HCT116 (cell line): ENCODE measurements at regions not wholly inside any gene's neighbourhood (a gene's known extent, or its start where the extent isn't known, plus 50 kb on each side); places are given as distances from the start of the nearest gene placed in this dataset.

Experiments
- ATAC-seq: fragments of 200-7000 bp; cut with Tn5 transposase; 2 replicates; pipeline ENCODE4 v1.9.1; 2020; ENCODE audit warnings: mild to moderate bottlenecking, moderate library complexity
- BruUV-seq: library from RNA; stranded (reverse); fragments of 400-500 nt; replicated peaks from 2 replicates; lab custom pipeline; 2021; lab: Mats Ljungman, UMichigan
- CTCF ChIA-PET: fragments of 300-600 bp; sonication (Branson Sonifier 250); formaldehyde crosslinking; loops from one replicate; lab custom pipeline; 2021; ENCODE audit warnings: antibody characterized with exemption; lab: Charles Lee
- POLR2A ChIA-PET: fragments of 300-600, 350-600 bp; sonication (Branson Sonifier 250); formaldehyde crosslinking; loops from one replicate; lab custom pipeline; 2021; ENCODE audit warnings: antibody characterized with exemption; lab: Charles Lee
- RAD21 ChIA-PET, 2 experiments: fragments of 300-600 bp; sonication (Branson Sonifier 250); formaldehyde crosslinking; loops; one replicate each; lab custom pipeline; 2023; ENCODE audit warnings: low total read pairs in 2 of 2; ENCODE audit not compliant: uncharacterized antibody in 2 of 2, unreplicated experiment in 2 of 2, low non-redundant PET in 1 of 2; lab: Charles Lee
- DNase-seq: peaks from one replicate; pipeline ENCODE4 v3.0.0-alpha.2; 2010; ENCODE audit warnings: low read depth, low spot score
- H2AFZ ChIP-seq: fragments of 200-600 bp; shearing (Covaris generic), sonication (generic); 2 replicates; pipeline ENCODE4 v1.6.1; 2017; ENCODE audit warnings: low read depth, mixed run types, mixed read lengths, antibody characterized with exemption, low read length; ENCODE audit not compliant: poor library complexity, severe bottlenecking
- H3K27ac ChIP-seq: 2 replicates; pipeline ENCODE4 v1.5.1; 2012; ENCODE audit warnings: low read depth, low read length
- H3K27me3 ChIP-seq: fragments of 200-600 bp; sonication (generic); 2 replicates; pipeline ENCODE4 v1.6.1; 2016; ENCODE audit warnings: mixed run types, low read length, mixed read lengths; ENCODE audit not compliant: insufficient read depth
- H3K36me3 ChIP-seq, 2 experiments: fragments of 200-500 bp in 1 of 2; fragments of 200-600 bp in 1 of 2; sonication (Bioruptor generic) in 1 of 2; sonication (generic) in 1 of 2; 2 replicates each; pipeline versions ENCODE4 v1.5.1 to v1.6.1; 2014 to 2016; ENCODE audit warnings: low read length in 2 of 2, inconsistent platforms in 1 of 2, mixed read lengths in 1 of 2, mixed run types in 1 of 2; ENCODE audit not compliant: insufficient read depth in 2 of 2, control insufficient read depth in 1 of 2
- H3K4me1 ChIP-seq, 2 experiments: fragments of 200-600 bp in 1 of 2; sonication (generic) in 1 of 2; 2 replicates each; pipeline versions ENCODE4 v1.5.1 to v1.6.1; 2012 to 2017; ENCODE audit warnings: low read length in 2 of 2, inconsistent platforms in 1 of 2, mild to moderate bottlenecking in 1 of 2, mixed read lengths in 1 of 2, mixed run types in 1 of 2, moderate library complexity in 1 of 2; ENCODE audit not compliant: insufficient read depth in 2 of 2, control insufficient read depth in 1 of 2
- H3K4me2 ChIP-seq: fragments of 200-600 bp; sonication (generic); 2 replicates; pipeline ENCODE4 v1.6.1; 2017; ENCODE audit warnings: mixed run types, low read length, mixed read lengths
- H3K4me3 ChIP-seq, 2 experiments: fragments of 200-600 bp in 1 of 2; sonication (generic) in 1 of 2; replicated peaks in 1 of 2; 2 replicates each; pipeline ENCODE4 v1.5.1; 2011 to 2016; ENCODE audit warnings: low read length in 2 of 2, control low read depth in 1 of 2, low read depth in 1 of 2, mild to moderate bottlenecking in 1 of 2, mixed read lengths in 1 of 2, mixed run types in 1 of 2
- H3K79me2 ChIP-seq: fragments of 200-600 bp; sonication (generic); 2 replicates; pipeline ENCODE4 v1.6.1; 2017; ENCODE audit warnings: mild to moderate bottlenecking, mixed run types, low read length, moderate library complexity, mixed read lengths; ENCODE audit not compliant: insufficient read depth
- H3K9ac ChIP-seq: fragments of 200-600 bp; sonication (generic); 2 replicates; pipeline ENCODE4 v1.6.1; 2016; ENCODE audit warnings: low read length, mixed read lengths
- H3K9me2 ChIP-seq: fragments of 200-600 bp; sonication (generic), shearing (Covaris generic); 2 replicates; pipeline ENCODE4 v1.6.1; 2017; ENCODE audit warnings: mixed run types, mild to moderate bottlenecking, moderate library complexity; ENCODE audit not compliant: insufficient read depth
- H3K9me3 ChIP-seq, 2 experiments: fragments of 200-500 bp in 1 of 2; fragments of 200-600 bp in 1 of 2; sonication (Bioruptor generic) in 1 of 2; sonication (generic) in 1 of 2; 2 replicates each; pipeline ENCODE4 v1.6.1; 2014 to 2017; ENCODE audit warnings: low read length in 2 of 2, mixed read lengths in 2 of 2, inconsistent platforms in 1 of 2, low read depth in 1 of 2, mild to moderate bottlenecking in 1 of 2, mixed run types in 1 of 2, moderate library complexity in 1 of 2; ENCODE audit not compliant: control insufficient read depth in 1 of 2, insufficient read depth in 1 of 2
- H4K20me1 ChIP-seq: fragments of 200-600 bp; sonication (generic), shearing (Covaris generic); 2 replicates; pipeline ENCODE4 v1.6.1; 2017; ENCODE audit warnings: mixed run types, mild to moderate bottlenecking, moderate library complexity; ENCODE audit not compliant: insufficient read depth
- CBX3 ChIP-seq: IDR thresholded peaks from 2 replicates; pipeline ENCODE4 v1.6.1; 2012; ENCODE audit warnings: low read depth
- CEBPB ChIP-seq: IDR thresholded peaks from 2 replicates; pipeline ENCODE4 v1.6.1; 2012; ENCODE audit warnings: low read depth
- EGR1 ChIP-seq: IDR thresholded peaks from 2 replicates; pipeline ENCODE4 v1.6.1; 2012; ENCODE audit warnings: low read depth
- EZH2phosphoT487 ChIP-seq: fragments of 200-600 bp; IDR thresholded peaks from 2 replicates; pipeline ENCODE4 v1.6.1; 2018; ENCODE audit warnings: antibody characterized with exemption, borderline replicate concordance
- POLR2A ChIP-seq: IDR thresholded peaks from 2 replicates; pipeline ENCODE4 v1.7.0; 2011; ENCODE audit warnings: borderline replicate concordance; ENCODE audit not compliant: insufficient read depth, insufficient read length; ENCODE audit errors: extremely low read depth
- POLR2AphosphoS5 ChIP-seq: IDR thresholded peaks from 2 replicates; pipeline ENCODE4 v1.6.1; 2011; ENCODE audit warnings: mild to moderate bottlenecking, low read depth, low read length, moderate library complexity
- RAD21 ChIP-seq: IDR thresholded peaks from 2 replicates; pipeline ENCODE4 v1.6.1; 2012; ENCODE audit warnings: low read depth, mild to moderate bottlenecking
- REST ChIP-seq: IDR thresholded peaks from 2 replicates; pipeline ENCODE4 v1.6.1; 2012; ENCODE audit warnings: low read depth
- SRF ChIP-seq: IDR thresholded peaks from 2 replicates; pipeline ENCODE4 v1.6.1; 2012; ENCODE audit warnings: low read depth
- TCF7L2 ChIP-seq: IDR thresholded peaks from 2 replicates; pipeline ENCODE4 v1.7.0; 2011; ENCODE audit warnings: borderline replicate concordance, inconsistent platforms; ENCODE audit not compliant: insufficient read depth, insufficient read length; ENCODE audit errors: extremely low read depth
- YY1 ChIP-seq: IDR thresholded peaks from 2 replicates; pipeline ENCODE4 v1.6.1; 2011; ENCODE audit warnings: low read length, low read depth, moderate library complexity, mild to moderate bottlenecking; ENCODE audit not compliant: insufficient replicate concordance; ENCODE audit errors: extremely low read depth
- ZNF274 ChIP-seq: fragments of 200-500 bp; sonication (Bioruptor generic); IDR thresholded peaks from 2 replicates; pipeline ENCODE4 v1.6.1; 2014; ENCODE audit warnings: mild to moderate bottlenecking, low read depth, low read length, inconsistent platforms
- intact Hi-C: fragments of 100-400 bp; cut with micrococcal nuclease; formaldehyde crosslinking; loops from 2 replicates; pipeline ENCODE4 v1.10.0; 2022

- H3K27ac ChIP-seq = no peak overlapping the region
Observed at GRCh38 chr2:16259010-16259409, 318.7 kb downstream of the MYCN start.

More at GRCh38 chr2:16259010-16259409, 318.7 kb downstream of the MYCN start:
- H3K4me2 ChIP-seq = no peak overlapping the region
- intact Hi-C loops = no loop called here
- H3K4me3 ChIP-seq = no peak overlapping the region
- no peak overlapping the region for H2AFZ ChIP-seq
- no peaks in the 10 kb centered on the region for H3K79me2 ChIP-seq
- H3K4me1 ChIP-seq = no peaks in the 10 kb centered on the region
- H3K27me3 ChIP-seq = peaks cover 9% of the 10 kb centered on the region; the same call in 1 of the 2 replicates
- no peak overlapping the region for H3K9ac ChIP-seq
- no peaks in the 10 kb centered on the region for H3K9me2 ChIP-seq
- TF ChIP-seq TCF7L2 (no peak), EZH2phosphoT487 (no peak), POLR2A (no peak), YY1 (no peak), CEBPB (no peak), EGR1 (no peak), RAD21 (no peak), REST (no peak), POLR2AphosphoS5 (no peak), SRF (no peak), ZNF274 (no peak), CBX3 (no peak)
- ChIA-PET POLR2A (no interaction called here), CTCF (no interaction called here), RAD21 (no interaction called here)
- H4K20me1 ChIP-seq = no peaks in the 10 kb centered on the region
- no peaks in the 10 kb centered on the region for H3K9me3 ChIP-seq
- no peaks in the 10 kb centered on the region for H3K36me3 ChIP-seq
- BruUV-seq = no TSS peak
- DNase-seq (no peak), ATAC-seq (no peak)
